NCI-H345 (cell line): ENCODE measurements at regions not wholly inside any gene's neighbourhood (a gene's known extent, or its start where the extent isn't known, plus 50 kb on each side); places are given as distances from the start of the nearest gene placed in this dataset.
"Not testable (repeated sequence)": the region's sequence is repeated elsewhere in the genome, so short reads cannot be mapped to it uniquely, and the experiment has no call there.

Source experiments
- DNase-seq: peaks from one replicate; lab custom pipeline; 2025; lab: John Stamatoyannopoulos, UW

DNA sequence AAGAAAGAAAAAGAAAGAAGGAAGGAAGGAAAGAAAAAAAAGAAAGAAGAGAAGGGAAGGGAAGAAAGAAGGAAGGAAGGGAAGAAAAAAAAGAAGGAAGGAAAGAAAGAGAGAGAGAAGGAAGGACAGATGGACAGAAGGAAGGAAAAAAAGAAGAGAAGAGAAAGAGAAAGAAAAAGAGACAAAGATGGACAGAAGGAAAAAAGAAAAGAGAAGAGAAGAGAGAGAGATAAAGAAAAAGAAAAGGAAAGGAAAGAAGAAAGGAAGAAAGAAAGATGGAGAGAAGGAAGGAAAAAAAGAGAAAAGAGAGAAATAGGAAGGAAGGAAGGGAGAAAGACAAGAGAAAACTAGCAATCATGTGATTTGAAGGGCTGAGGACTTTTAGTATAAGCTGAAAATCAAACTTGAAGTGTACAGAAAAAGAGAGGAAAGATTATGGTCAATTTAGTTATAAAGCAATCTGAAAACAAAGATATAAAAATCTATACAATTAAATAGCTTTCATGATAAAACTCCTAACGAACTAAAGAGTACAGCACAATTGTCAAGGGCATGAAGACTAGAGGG, 115.3 kb downstream of the LTN1 start:
- DNase-seq, result no peak

DNA sequence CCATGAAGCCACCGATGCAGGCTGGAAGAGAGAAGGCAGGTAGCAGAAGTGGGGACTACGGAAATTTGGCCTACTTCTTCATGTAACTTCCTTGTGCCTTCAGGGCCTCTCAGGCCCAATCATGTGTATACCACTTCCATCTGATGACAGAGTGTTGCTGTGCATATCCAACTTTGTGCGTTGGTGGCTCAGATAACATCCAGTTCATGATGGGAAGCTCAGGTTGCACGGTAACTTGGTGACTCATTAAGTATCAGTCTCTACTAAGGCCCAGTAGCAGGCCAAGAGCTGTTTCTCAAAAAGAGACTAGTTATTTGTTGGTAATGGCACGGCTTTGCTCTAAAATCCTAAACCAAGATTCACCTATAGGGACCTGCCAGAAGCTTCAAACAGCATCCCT, 117.6 kb downstream of the LTN1 start:
- DNase-seq, result no peak

DNA sequence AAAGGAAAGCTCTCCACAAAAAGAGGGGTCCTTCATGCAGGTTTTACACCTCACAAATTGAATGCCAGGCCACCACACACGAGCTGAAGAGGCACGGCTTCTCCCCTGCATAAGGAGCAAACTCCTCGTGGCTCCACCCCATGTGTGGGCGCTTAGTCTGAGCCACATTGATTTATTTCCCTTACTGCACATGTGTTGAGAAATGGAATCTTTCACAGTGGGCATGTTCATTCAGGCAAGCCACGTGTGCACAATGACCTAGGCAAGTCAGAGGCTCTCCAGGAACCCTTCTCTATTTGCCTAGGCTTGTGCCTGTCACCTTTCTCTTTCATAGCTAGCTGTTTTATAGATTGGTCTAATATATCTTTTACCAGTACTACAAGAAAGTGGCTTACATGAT, 120.5 kb downstream of the LTN1 start:
- DNase-seq, result no peak

DNA sequence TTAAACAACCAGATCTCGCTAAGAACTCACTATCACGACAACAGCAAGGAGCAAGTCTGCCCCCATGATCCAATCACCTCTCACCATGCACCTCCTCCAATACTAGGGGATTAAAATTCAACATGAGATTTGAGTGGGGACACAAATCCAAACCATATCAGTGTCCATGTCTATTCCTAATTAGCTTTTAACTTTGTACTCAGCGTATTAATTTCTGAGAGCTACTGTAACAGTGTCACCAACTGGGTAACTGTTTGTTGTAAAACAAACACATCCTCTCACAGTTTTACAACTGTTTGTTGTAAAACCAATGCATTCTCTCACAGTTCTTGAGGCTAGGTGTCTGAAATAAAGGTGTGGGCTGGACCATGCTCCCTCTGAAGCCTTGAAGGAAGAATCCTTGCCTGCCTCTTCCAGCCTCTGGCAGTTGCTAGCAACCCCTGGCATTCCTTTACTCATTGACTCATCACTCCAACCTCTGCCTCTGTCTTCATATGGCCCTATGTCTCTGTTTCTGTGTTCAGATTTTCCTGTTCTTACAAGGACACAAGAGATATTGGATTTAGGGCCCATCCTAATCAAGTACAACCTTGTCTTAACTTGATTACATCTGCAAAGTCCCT, 121.2 kb downstream of the LTN1 start:
- DNase-seq, result no peak

DNA sequence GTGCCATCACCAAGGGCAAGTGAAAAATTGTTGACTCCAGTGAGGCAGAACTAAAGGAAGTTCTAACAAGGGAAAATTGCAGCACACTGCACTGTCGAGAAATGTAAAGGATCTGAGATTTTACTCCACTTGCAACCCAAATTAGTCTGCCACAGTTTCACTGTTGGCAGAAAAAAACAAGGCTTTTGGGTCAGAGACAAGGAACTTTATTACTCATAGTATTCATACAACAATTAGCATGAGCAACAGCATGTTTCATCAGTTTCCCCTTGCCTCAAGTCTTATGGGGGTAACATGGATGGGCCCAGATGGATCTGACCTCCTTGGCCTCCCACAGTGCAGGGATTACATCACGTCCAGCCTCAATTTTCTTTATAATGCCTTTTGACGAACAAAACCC, 125.3 kb downstream of the LTN1 start:
- no peak for DNase-seq

DNA sequence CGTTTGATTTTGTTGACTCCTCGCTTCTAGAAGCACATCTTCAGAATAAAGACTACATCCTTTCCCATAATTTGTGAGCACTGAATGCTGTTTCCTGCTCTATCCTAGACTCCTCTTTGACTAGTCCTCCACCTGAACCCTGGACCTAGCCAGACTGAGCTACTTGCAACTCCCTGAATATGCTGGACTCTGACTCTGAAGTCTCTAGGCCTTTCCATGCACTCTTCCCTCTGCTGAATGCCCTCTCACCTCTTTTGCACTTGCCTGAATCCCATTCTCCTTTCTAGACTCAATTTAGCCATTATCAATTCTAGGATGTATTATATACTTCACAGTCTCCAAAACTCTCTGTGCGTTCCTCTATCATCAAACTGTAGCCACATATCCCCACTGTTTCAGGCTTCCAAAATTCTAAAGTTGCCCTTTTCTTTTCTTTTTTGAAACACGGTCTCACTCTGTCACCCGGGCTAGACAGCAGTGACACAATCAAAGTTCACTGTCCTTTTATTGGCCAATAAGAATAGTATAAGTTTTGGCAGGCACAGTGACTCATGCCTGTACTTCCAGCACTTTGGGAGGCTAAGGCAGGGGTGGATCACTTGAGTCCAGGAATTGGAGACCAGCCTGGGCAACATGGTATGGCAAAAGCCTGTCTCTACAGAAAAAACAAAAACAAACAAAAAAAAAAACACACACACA, 127.0 kb downstream of the LTN1 start:
- no peak for DNase-seq

DNA sequence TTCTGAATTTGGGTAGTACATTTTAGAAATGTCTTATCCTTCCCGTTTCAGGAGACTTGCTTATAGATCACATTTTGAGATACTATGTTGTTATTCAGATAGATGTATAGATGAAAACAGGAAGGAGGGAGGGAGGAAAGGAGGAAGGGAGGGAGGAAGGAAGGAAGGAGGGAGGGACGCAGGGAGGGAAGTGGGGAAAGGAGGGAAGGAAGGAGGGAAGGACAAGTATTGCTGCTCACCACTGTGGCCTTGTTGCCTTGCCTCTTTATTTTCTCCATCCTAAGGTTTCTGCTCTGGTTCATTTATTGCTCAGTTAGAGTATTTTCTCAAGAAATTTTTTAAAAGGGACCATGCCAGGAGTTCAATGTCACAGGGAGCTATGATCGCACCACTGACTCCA, 134.3 kb downstream of the LTN1 start:
- DNase-seq, result no peak

DNA sequence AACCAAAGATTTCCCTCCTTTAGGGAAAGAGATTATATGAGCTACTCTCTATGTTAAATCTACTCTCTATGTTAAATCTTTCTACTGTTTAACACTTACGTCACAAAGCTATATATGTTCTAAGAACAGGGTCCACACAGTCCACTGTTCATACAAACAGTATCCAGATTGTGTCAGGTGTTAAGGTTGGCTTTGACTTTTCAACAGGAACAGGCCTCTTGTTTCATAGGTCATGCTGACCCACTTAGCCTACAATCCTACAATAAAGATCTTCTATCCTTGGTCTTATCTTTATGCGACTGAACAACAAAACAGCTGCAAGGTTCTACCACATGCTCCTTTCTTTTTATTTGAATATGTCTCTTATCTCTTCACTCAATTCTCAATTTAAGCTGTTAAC, 134.9 kb downstream of the LTN1 start:
- DNase-seq, result no peak

DNA sequence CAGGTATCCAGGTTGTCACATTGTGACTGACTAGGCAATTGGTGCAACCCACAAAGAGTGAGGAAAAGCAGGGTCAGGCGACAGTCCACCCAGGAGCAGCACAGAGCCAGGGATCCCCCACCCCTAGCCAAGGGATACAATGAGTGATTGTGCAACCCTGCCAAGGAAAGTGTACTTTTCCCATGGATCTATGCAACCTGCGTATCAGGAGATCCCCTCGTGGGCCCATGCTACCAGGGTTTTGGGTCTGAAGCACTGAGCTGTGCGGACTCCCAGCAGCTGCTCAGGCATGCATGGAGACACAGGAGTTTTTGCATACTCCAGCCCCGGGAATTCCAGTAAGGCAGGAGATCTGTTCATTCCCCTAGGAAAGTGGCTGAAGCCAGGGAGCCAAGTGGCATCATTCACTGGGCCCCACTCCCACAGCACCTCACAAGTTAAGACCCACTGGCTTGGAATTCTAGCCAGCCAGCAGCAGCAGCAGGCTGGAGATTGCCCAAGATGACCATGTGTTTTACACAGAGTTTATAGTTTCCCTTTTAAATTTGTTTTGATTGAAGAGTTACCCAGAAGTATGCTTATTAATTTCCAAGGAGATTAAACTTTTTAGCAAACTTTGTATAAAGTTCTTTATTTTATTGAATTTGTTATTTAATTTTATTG, 136.0 kb downstream of the LTN1 start:
- DNase-seq, result no peak

DNA sequence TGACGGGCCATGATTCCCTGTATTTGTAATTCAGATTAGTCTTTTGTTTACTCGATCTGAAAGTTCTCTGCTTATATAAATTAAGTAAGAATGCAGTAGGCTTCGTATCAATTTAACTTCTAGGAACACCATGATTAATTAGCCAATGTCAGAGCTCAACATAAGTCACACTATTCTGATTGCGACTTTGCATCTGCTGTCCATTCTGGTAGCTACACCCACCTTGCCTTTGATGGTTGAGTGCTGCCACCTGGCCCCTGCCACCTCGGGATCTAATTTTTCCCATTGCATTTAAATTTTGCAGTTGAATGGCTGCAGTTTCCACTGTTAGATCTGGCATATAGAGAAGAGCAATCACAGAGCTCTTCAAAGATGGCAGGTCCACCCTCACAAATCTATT, 140.0 kb downstream of the LTN1 start:
- no peak for DNase-seq

DNA sequence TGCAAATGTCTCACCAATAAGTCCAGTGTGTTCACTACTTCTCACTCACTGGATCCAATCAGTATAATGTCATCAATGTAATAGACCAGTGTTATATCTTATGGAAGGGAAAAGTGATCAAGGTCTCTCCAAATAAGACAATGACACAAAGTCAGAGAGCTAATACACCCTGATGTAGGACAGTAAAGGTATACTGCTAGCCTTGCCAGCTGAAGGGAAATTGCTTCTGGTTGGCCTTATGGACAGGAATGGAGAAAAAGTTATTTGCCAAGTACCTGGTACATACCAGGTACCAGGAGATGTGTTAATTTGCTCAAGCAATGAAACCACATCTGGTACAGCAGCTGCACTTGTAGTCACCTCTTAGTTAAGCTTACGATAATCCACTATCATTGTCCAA, 141.0 kb downstream of the LTN1 start:
- DNase-seq, result no peak

DNA sequence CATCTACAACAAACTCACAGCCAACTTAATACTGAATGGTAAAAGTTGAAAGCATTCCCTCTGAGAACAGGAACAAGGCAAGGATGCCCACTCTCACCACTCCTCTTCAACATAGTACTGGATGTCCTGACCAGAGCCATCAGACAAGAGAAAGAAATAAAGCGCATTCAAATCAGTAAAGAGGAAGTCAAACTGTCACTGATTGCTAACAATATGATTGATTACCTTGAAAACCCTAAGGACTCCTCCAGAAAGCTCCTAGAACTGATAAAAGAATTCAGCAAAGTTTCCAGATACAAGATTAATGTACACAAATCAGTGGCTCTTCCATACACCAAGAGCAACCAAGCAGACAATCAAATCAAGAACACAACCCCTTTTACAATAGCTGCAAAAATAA, 153.4 kb downstream of the LTN1 start:
- not testable (repeated sequence) for DNase-seq

DNA sequence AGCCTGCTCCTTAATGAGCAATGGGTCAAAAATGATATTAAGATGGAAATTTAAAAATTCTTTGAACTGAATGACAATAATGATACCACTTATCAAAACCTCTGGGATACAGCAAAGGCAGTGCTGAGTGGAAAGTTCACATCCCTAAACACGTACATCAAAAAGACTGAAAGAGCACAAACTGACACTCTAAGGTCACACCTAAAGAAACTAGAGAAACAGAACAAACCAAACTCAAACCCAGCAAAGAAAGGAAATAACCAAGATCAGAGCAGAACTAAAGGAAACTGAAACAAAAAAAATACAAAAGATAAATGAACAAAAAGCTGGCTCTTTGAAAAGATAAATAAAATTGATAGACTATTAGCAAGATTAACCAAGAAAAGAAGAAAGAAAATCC, 155.3 kb downstream of the LTN1 start:
- not testable (repeated sequence) for DNase-seq

DNA sequence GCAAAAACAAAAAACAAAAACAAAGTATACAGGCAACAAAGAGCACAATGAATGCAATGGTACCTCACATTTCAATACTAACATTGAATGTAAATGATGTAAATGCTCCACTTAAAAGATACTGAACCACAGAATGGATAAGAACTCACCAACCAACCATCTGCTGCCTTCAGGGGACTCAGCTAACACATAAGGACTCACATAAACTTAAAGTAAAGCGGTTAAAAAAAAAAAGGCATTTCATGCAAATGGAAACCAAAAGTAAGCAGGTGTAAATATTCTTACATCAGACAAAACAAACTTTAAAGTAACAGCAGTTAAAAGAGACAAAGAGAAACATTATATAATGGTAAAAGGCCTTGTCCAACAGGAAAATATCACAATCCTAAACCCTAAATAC, 156.1 kb downstream of the LTN1 start:
- DNase-seq, result not testable (repeated sequence)

DNA sequence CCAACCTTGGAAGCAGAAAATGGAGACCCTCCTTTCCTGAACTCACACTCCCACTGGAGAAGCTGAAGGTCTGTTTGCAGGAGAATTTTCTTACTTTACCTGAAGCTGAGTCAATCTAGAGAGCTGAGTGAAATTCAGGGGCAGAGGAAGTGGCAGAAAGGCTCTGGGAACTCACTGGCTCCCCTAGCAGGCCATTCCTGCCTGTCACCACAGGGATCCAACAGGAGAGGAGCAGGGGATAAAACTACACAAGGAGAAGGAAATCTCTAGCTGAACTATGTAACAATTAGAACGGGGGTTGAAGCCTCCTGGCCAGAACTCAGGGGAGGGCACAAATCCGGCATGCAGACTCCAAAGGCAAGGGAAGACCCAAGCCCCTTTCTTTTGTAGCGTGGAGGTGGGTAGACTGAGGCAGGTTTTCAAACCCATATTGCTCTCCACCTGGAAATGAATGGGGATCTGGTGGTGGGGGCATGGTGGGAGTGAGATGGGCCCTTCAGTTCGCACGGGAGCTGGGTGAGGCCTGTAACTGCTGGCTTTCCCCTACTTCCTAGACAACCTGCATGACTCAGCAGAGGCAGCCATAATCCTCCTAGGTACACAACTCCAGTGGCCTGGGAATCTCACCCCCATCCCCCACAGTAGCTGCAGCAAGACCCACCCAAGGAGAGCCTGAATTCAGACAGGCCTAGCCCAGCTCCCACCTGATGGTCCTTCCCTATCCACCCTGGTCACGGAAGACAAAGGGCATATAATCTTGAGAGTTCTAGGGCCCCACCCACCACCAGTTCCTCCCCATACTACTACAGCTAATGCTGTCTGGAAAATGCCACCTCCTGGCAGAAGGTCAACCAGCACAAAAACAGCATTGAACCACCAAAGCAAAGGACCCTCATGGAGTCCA, 158.1 kb downstream of the LTN1 start:
- no peak for DNase-seq

DNA sequence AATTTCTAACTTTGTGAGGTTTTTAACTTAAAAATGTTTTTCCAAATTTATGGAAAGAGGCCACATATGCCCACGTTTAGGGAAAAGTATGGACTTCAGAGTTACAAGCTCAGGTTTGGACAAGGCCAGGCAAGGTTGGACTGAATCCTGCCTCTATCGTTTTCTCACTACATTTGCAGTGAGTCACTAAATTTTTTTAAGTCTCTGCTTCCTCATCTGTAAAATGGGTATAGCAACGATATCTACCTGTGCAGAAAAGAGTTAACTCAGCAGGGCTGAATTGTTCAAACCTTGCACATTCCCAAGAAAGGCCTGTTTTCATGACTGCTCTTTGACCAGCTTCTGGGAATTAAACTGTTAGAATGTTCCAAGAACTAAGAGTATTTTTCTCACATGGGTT, 159.1 kb downstream of the LTN1 start:
- no peak for DNase-seq

DNA sequence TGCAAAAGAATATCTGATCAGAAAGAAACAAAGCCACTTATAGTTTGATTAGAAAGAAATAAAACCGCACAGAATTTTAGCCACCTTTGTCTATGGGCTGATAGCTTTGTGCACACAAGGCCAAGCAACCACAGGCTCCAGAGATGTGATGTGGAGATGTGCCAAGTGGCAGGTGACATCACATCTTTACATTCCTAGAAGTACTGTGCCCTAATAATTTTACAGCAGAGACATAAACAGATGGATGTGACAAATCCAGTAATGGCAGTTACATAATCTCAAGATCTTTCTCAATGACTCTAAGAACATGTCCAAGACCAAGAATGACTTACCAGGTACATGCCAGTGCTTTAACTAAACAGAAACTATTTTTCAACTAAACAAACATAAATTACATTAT, 159.5 kb downstream of the LTN1 start:
- DNase-seq, result no peak

DNA sequence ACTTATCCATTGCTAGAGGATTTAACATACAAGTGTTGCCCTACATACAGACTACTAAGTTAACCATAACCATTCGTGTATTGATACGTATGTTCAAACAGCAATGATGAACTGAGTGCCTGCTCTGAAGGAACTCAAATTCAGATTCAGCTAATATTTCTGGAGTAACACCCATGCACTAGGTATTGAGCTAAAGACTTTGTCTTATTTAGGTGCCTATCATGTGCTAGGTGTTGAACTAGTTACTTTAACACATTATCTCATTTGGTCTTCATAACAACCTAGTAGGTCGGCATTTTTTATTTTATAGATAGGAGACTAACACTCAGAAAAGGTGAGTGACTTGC, 160.0 kb downstream of the LTN1 start:
- DNase-seq, result no peak

DNA sequence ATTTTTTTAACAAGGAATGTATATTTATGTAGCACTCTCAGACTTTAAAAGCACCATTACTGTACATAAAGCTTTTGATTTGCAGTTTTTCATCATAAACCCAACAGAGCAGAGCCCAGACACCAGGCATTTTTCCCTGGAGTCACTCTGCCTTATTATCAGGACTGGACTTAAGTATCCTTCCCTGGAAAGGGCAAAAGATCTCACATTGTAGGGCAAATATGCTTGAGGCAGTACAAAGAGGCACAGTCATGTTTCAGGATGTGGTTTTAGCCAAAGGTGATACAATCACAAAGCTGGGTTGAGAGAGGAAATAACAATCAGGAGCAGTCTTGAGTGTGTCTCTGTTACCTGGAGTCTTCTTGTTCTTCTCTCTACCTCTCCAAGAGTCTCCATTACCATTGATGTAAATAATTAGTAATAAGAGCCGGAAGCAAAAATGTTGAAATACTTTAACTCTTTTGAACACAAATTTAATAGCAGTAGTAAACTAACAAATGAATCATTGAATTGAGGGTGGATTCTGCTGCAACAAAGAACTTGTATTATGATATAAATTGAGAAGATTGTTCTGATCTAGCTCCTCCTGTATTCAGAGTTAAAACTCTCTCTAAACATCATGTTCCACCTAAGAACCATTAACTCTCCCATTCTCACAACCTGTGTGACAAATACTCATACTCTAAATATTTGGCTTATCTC, 160.5 kb downstream of the LTN1 start:
- no peak for DNase-seq

DNA sequence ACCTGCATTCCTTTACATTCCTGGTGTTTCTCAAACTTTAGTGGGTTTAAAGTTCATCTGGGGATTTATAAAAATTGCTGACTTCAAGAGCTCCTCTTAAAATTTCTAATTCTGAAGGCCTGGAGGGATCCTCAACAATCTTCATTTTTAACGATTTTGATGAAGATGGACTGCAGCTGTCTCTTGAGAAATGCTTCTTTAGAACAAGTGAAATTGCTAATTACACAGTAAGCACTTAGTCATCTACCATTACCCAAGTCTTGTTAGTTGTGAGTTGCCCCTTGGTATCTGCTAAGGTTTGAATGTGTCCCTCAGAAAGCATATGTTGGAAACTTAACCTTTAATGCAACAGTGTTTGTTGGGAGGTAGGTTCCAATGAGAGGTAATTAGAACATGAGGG, 163.7 kb downstream of the LTN1 start:
- DNase-seq, result no peak

DNA sequence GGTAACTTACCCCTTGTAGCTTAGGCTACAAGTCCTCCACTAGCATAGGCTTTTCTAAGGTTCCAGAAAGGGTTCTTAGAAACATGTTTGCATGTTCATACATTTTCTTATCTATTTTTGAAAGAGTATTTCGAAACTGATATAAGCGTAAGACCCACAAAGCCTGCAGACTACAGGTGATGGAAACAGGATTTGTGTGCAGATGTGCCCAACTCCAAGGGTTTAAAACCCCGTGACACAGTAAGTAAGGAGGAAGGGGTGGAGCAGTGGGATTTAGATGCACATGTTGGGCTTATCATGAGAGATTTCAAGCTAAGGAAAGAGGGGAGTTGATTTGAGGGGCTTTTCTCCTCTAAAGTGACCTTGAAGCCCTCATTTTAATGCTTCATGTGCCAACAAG, 164.7 kb downstream of the LTN1 start:
- no peak for DNase-seq

DNA sequence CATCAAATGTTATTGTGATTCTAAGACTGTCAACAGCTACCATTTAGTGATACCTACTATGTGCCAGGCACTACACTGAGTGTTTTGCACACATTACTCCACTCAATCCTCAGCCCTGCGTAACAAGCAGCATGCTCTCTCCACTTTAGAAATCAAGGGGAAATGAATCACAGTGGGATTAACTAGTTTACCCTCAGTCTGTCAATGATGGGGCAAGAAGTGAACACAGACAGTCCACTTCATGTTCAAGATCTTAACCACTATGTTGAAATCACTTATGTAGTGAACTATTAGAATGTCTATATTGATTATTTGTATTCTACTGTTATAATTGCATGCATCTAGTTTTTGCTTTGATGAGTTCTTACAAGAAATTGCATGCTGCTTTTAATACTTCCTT, 165.3 kb downstream of the LTN1 start:
- DNase-seq, result no peak
